NCI-H187 (cell line): ENCODE measurements at regions not wholly inside any gene's neighbourhood (a gene's known extent, or its start where the extent isn't known, plus 50 kb on each side); places are given as distances from the start of the nearest gene placed in this dataset.

ENCODE experiments used
- DNase-seq, 2 experiments: peaks; one replicate each; lab custom pipeline; 2025; lab: John Stamatoyannopoulos, UW

GRCh38 chr6:169996378-169997051 lies 245.1 kb downstream of the ERMARD start:
- DNase-seq: no peak

- no peak for DNase-seq
Observed at GRCh38 chr6:169994739-169995138, 243.3 kb downstream of the ERMARD start.

- DNase-seq: no peak
Observed at GRCh38 chr6:169993861-169994481, 242.5 kb downstream of the ERMARD start.

GRCh38 chr6:169991913-169992312 lies 240.5 kb downstream of the ERMARD start:
- DNase-seq: no peak

- DNase-seq: no peak
Observed at GRCh38 chr6:169991031-169991390, 239.6 kb downstream of the ERMARD start.

- no peak for DNase-seq
Observed at GRCh38 chr6:169990095-169991030, 238.9 kb downstream of the ERMARD start.

GRCh38 chr6:169989594-169989993 lies 238.2 kb downstream of the ERMARD start:
- DNase-seq: no peak

- no peak for DNase-seq
Observed at GRCh38 chr6:169988769-169989550, 237.5 kb downstream of the ERMARD start.

GRCh38 chr6:169986848-169987498 lies 235.6 kb downstream of the ERMARD start:
- DNase-seq: no peak

- DNase-seq: no peak
Observed at GRCh38 chr6:169986171-169986847, 234.9 kb downstream of the ERMARD start.

- peak in 1 of 2 experiments; percentile 66 for DNase-seq
Observed at GRCh38 chr6:169985121-169986015, 233.9 kb downstream of the ERMARD start.

- DNase-seq: peak; percentile 44 to 66
Observed at GRCh38 chr6:169984181-169985120, 233.0 kb downstream of the ERMARD start.

GRCh38 chr6:169983651-169984050 lies 232.2 kb downstream of the ERMARD start:
- no peak for DNase-seq

GRCh38 chr6:169982461-169983386 lies 231.3 kb downstream of the ERMARD start:
- DNase-seq: no peak

- no peak for DNase-seq
Observed at GRCh38 chr6:169981969-169982368, 230.5 kb downstream of the ERMARD start.

GRCh38 chr6:169981568-169981967 lies 230.1 kb downstream of the ERMARD start:
- DNase-seq: no peak

GRCh38 chr6:169980826-169981450 lies 229.5 kb downstream of the ERMARD start:
- DNase-seq: no peak
